Urothelium cell line (cell line): ENCODE measurements at regions not wholly inside any gene's neighbourhood (a gene's known extent, or its start where the extent isn't known, plus 50 kb on each side); places are given as distances from the start of the nearest gene placed in this dataset.
"Not testable (repeated sequence)": the region's sequence is repeated elsewhere in the genome, so short reads cannot be mapped to it uniquely, and the experiment has no call there.

Source experiments
- DNase-seq: peaks from one replicate; pipeline ENCODE4 v3.0.0; 2011; ENCODE audit warnings: low spot score, mixed read lengths
- FAIRE-seq: peaks from 2 replicates; lab custom pipeline; 2011; peaks lifted over from hg19 to GRCh38; lab: Jason Lieb, UNC

GRCh38 chr7:19312416-19312815 is 167.2 kb upstream of the FERD3L start:
- FAIRE-seq, result no peak
- DNase-seq, result no peak

GRCh38 chr7:19307554-19307953 is 162.3 kb upstream of the FERD3L start:
- FAIRE-seq, result no peak
- no peak for DNase-seq

- FAIRE-seq (no peak), DNase-seq (no peak)
Observed at GRCh38 chr7:19305698-19306097, 160.5 kb upstream of the FERD3L start.

GRCh38 chr7:19304086-19304485 is 158.9 kb upstream of the FERD3L start:
- FAIRE-seq, result no peak

GRCh38 chr7:19302731-19303130 is 157.5 kb upstream of the FERD3L start:
- FAIRE-seq, result no peak
- no peak for DNase-seq

More at GRCh38 chr7:19304086-19304485, 158.9 kb upstream of the FERD3L start:
- DNase-seq, result no peak

GRCh38 chr7:19296617-19297016 is 151.4 kb upstream of the FERD3L start:
- DNase-seq (no peak), FAIRE-seq (no peak)

GRCh38 chr7:19295376-19295775 is 150.2 kb upstream of the FERD3L start:
- DNase-seq (no peak), FAIRE-seq (no peak)

GRCh38 chr7:19294619-19295018 is 149.4 kb upstream of the FERD3L start:
- FAIRE-seq (no peak), DNase-seq (no peak)

GRCh38 chr7:19293431-19293830 is 148.2 kb upstream of the FERD3L start:
- FAIRE-seq (no peak), DNase-seq (no peak)

GRCh38 chr7:19290968-19291367 is 145.7 kb upstream of the FERD3L start:
- FAIRE-seq, result no peak
- no peak for DNase-seq

- FAIRE-seq (no peak), DNase-seq (no peak)
Observed at GRCh38 chr7:19290066-19290465, 144.8 kb upstream of the FERD3L start.

GRCh38 chr7:19284596-19285300 is 139.5 kb upstream of the FERD3L start:
- FAIRE-seq (no peak), DNase-seq (no peak)

- DNase-seq (no peak), FAIRE-seq (no peak)
Observed at GRCh38 chr7:19284136-19284535, 138.9 kb upstream of the FERD3L start.

GRCh38 chr7:19275000-19275399 is 129.8 kb upstream of the FERD3L start:
- FAIRE-seq (no peak), DNase-seq (no peak)

- DNase-seq, FAIRE-seq: not testable (repeated sequence)
Observed at GRCh38 chr7:19272329-19272728, 127.1 kb upstream of the FERD3L start.

GRCh38 chr7:19269301-19269700 is 124.1 kb upstream of the FERD3L start:
- no peak for DNase-seq
- FAIRE-seq, result no peak

- no peak for DNase-seq
- FAIRE-seq, result no peak
Observed at GRCh38 chr7:19268737-19269136, 123.5 kb upstream of the FERD3L start.

GRCh38 chr7:19262826-19263225 is 117.6 kb upstream of the FERD3L start:
- FAIRE-seq, result no peak
- DNase-seq, result no peak

- no peak for DNase-seq
- FAIRE-seq, result no peak
Observed at GRCh38 chr7:19249281-19249680, 104.1 kb upstream of the FERD3L start.

GRCh38 chr7:19248681-19249080 is 103.5 kb upstream of the FERD3L start:
- DNase-seq (no peak), FAIRE-seq (no peak)

- FAIRE-seq (no peak), DNase-seq (no peak)
Observed at GRCh38 chr7:19248115-19248514, 102.9 kb upstream of the FERD3L start.

GRCh38 chr7:19247017-19247416 is 101.8 kb upstream of the FERD3L start:
- DNase-seq (no peak), FAIRE-seq (no peak)

GRCh38 chr7:19242246-19242645 is 97.0 kb upstream of the FERD3L start:
- DNase-seq, result no peak
- no peak for FAIRE-seq
